Neural cell (in vitro differentiated cells): ENCODE measurements at regions not wholly inside any gene's neighbourhood (a gene's known extent, or its start where the extent isn't known, plus 50 kb on each side); places are given as distances from the start of the nearest gene placed in this dataset.

ENCODE experiments used
- EP300 ChIP-seq: fragments of 450-650 bp; conservative IDR thresholded peaks from 2 replicates; pipeline ENCODE4 v1.6.1; 2014; ENCODE audit warnings: antibody characterized with exemption, mild to moderate bottlenecking, moderate library complexity; ENCODE audit not compliant: poor library complexity, severe bottlenecking
- EZH2 ChIP-seq: fragments of 200-600, 300-800 bp; shearing (Covaris generic), sonication (generic); IDR thresholded peaks from 2 replicates; pipeline ENCODE4 v1.6.1; 2014; ENCODE audit warnings: antibody characterized with exemption, low read length, borderline replicate concordance, mild to moderate bottlenecking; ENCODE audit not compliant: insufficient read depth, poor library complexity, severe bottlenecking
- MXI1 ChIP-seq: fragments of 450-650 bp; conservative IDR thresholded peaks from 2 replicates; pipeline ENCODE4 v1.6.1; 2014; ENCODE audit warnings: antibody characterized with exemption, mild to moderate bottlenecking; ENCODE audit not compliant: poor library complexity, severe bottlenecking
- POLR2AphosphoS5 ChIP-seq: IDR thresholded peaks from 2 replicates; pipeline ENCODE4 v1.6.1; 2012
- RAD21 ChIP-seq: fragments of 450-650 bp; conservative IDR thresholded peaks from 2 replicates; pipeline ENCODE4 v1.6.1; 2014; ENCODE audit warnings: antibody characterized with exemption, mild to moderate bottlenecking, moderate library complexity
- TAF1 ChIP-seq: IDR thresholded peaks from 2 replicates; pipeline ENCODE4 v1.6.1; 2012; ENCODE audit warnings: low read depth
- TF ChIP-seq, protein P1 (sequence below): fragments of 450-650 bp; IDR thresholded peaks from 2 replicates; pipeline ENCODE4 v1.5.1; 2014; ENCODE audit warnings: antibody characterized with exemption, mild to moderate bottlenecking, moderate library complexity; ENCODE audit not compliant: poor library complexity, severe bottlenecking

DNA sequence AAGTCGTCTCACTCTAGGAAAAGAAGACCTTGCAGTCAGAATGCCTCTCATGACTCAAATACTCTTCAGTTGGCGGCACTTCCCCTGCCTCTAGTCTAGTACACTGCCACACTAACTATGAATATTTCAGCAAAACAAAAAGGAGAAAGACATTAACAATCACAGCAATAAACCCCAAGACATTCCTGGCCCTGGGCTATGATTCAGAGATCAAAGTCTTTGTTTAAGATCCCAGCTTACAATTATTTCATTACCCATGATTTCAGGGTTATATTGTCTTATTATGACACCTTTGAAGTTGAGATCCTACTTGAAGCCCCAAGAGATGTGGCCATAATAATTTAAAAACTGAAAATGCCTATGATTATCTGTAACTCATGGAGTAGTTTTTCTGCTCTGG lies 597.5 kb downstream of the REEP3 start:
- TF ChIP-seq, protein P1, sequence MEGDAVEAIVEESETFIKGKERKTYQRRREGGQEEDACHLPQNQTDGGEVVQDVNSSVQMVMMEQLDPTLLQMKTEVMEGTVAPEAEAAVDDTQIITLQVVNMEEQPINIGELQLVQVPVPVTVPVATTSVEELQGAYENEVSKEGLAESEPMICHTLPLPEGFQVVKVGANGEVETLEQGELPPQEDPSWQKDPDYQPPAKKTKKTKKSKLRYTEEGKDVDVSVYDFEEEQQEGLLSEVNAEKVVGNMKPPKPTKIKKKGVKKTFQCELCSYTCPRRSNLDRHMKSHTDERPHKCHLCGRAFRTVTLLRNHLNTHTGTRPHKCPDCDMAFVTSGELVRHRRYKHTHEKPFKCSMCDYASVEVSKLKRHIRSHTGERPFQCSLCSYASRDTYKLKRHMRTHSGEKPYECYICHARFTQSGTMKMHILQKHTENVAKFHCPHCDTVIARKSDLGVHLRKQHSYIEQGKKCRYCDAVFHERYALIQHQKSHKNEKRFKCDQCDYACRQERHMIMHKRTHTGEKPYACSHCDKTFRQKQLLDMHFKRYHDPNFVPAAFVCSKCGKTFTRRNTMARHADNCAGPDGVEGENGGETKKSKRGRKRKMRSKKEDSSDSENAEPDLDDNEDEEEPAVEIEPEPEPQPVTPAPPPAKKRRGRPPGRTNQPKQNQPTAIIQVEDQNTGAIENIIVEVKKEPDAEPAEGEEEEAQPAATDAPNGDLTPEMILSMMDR: no peak
- TF ChIP-seq EZH2: no peak
- TF ChIP-seq POLR2AphosphoS5: no peak
- no peak for TF ChIP-seq TAF1
- TF ChIP-seq RAD21: no peak
- TF ChIP-seq EP300: no peak
- TF ChIP-seq MXI1: no peak
